ENCODE measurements at regions not wholly inside any gene's neighbourhood (a gene's known extent, or its start where the extent isn't known, plus 50 kb on each side); places are given as distances from the start of the nearest gene placed in this dataset.

GRCh38 chr1:233452724-233453123 is 125.2 kb downstream of the MAP3K21 start:
- no peak overlapping the region for H3K27ac Mint-ChIP-seq
- peaks cover 21% of the 10 kb centered on the region; the same call in 2 of the 3 replicates for H3K36me3 Mint-ChIP-seq (ENCODE audit: low read depth)
- H3K4me1 Mint-ChIP-seq, result peaks cover 5% of the 10 kb centered on the region; the same call in 2 of the 3 replicates
- peaks cover 1% of the 10 kb centered on the region for H3K27me3 Mint-ChIP-seq (ENCODE audit: insufficient read depth, low read depth, poor library complexity)
- Histone ChIP-seq H2AFZ (no peak overlapping the region), H4K20me1 (replicated peaks; ENCODE audit: insufficient read depth) (no peaks in the 10 kb centered on the region), H3K4me1 (ENCODE audit: insufficient read depth) (no peaks in the 10 kb centered on the region), H3K27me3 (ENCODE audit: insufficient read depth) (no peaks in the 10 kb centered on the region), H3K27ac (ENCODE audit: low read depth) (no peak overlapping the region), H3K36me3 (ENCODE audit: insufficient read depth) (no peaks in the 10 kb centered on the region), H3F3A (replicated peaks; ENCODE audit: low read depth) (no peaks in the 10 kb centered on the region), H3K4me2 (no peak overlapping the region), H3K79me2 (replicated peaks; ENCODE audit: insufficient read depth) (no peaks in the 10 kb centered on the region), H3K4me3 (no peak overlapping the region), H3K9me2 (ENCODE audit: insufficient read depth) (peaks cover 15% of the 10 kb centered on the region)
- ATAC-seq (no peak), DNase-seq (ENCODE audit: low spot score) (no peak)
- TF ChIP-seq ZNF462 (CRISPR knock-in tag; IDR thresholded peaks at IDR 0.05), result no peak
- no peak for TF ChIP-seq EZH2 (IDR thresholded peaks at IDR 0.05; ENCODE audit: low read depth, unreplicated experiment)
- no peak overlapping the region for H3K4me3 Mint-ChIP-seq
- peaks cover 35% of the 10 kb centered on the region for H3K9me3 Mint-ChIP-seq

- Histone ChIP-seq H3K27ac (ENCODE audit: low read depth) (no peak overlapping the region), H3K4me3 (no peak overlapping the region), H3K4me2 (no peak overlapping the region), H3K4me1 (ENCODE audit: insufficient read depth) (no peaks in the 10 kb centered on the region), H3F3A (replicated peaks; ENCODE audit: low read depth) (no peaks in the 10 kb centered on the region), H3K9me2 (ENCODE audit: insufficient read depth) (peaks cover 14% of the 10 kb centered on the region), H3K36me3 (ENCODE audit: insufficient read depth) (no peaks in the 10 kb centered on the region), H4K20me1 (replicated peaks; ENCODE audit: insufficient read depth) (no peaks in the 10 kb centered on the region), H3K79me2 (replicated peaks; ENCODE audit: insufficient read depth) (no peaks in the 10 kb centered on the region), H2AFZ (no peak overlapping the region), H3K27me3 (ENCODE audit: insufficient read depth) (no peaks in the 10 kb centered on the region)
- peaks cover 5% of the 10 kb centered on the region; the same call in 2 of the 3 replicates for H3K4me1 Mint-ChIP-seq
- no peak for DNase-seq (ENCODE audit: low spot score)
- H3K36me3 Mint-ChIP-seq (ENCODE audit: low read depth), result peaks cover 18% of the 10 kb centered on the region; the same call in 2 of the 3 replicates
- no peak overlapping the region for H3K27ac Mint-ChIP-seq
- H3K4me3 Mint-ChIP-seq, result no peak overlapping the region
- H3K9me3 Mint-ChIP-seq, result peaks cover 32% of the 10 kb centered on the region
- H3K27me3 Mint-ChIP-seq (ENCODE audit: insufficient read depth, low read depth, poor library complexity), result peaks cover 1% of the 10 kb centered on the region
- no peak for ATAC-seq
- TF ChIP-seq CREB1 (CRISPR knock-in tag; IDR thresholded peaks at IDR 0.05; ENCODE audit: low read depth), result no peak
- TF ChIP-seq JUNB (IDR thresholded peaks at IDR 0.05; ENCODE audit: unreplicated experiment), result no peak
- TF ChIP-seq ZNF462 (CRISPR knock-in tag; IDR thresholded peaks at IDR 0.05), result no peak
- no peak for TF ChIP-seq ZNF331 (CRISPR knock-in tag; IDR thresholded peaks at IDR 0.05; ENCODE audit: low read depth)
Observed at GRCh38 chr1:233453433-233454200, 126.1 kb downstream of the MAP3K21 start.

Measured in GM23338 (cell line).